C4-2B (cell line): ENCODE measurements at regions not wholly inside any gene's neighbourhood (a gene's known extent, or its start where the extent isn't known, plus 50 kb on each side); places are given as distances from the start of the nearest gene placed in this dataset.
"Not testable (repeated sequence)": the region's sequence is repeated elsewhere in the genome, so short reads cannot be mapped to it uniquely, and the experiment has no call there.

Source experiments
- CTCF ChIP-seq: fragments of 450-650 bp; conservative IDR thresholded peaks from 2 replicates; pipeline ENCODE4 v1.5.1; 2017; ENCODE audit warnings: mild to moderate bottlenecking
- ZFX ChIP-seq: fragments of 450-650 bp; IDR thresholded peaks from 2 replicates; pipeline ENCODE4 v1.6.1; 2017

DNA sequence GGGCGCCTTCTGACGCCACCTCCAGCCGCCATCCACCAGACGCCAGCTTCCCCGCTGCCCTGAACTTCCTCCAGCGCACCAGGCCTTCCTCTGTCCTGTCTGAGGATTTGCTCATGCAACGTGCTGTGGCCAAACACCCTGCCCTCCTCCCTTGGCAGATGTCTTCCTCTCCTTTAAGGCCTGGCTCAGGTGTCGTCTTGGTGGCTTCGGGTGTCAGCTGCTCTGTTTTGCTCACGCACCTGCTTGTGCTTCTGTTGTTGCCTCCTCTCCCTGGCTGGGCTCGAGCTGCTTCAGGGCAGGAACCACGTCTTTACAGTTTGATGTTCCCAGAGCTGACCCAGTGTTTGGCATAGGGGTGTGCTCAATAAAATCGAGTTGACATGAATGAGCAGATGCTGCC lies 87.7 kb upstream of the PZP start:
- TF ChIP-seq ZFX, CTCF: not testable (repeated sequence)
